Erythroblast (primary cell): ENCODE measurements at regions not wholly inside any gene's neighbourhood (a gene's known extent, or its start where the extent isn't known, plus 50 kb on each side); places are given as distances from the start of the nearest gene placed in this dataset.

Experiments
- GATA1 ChIP-seq: IDR thresholded peaks from 2 replicates; pipeline ENCODE4 v1.6.1; 2011; ENCODE audit warnings: low read depth, mild to moderate bottlenecking, control low read depth, low read length, moderate library complexity
- POLR2A ChIP-seq: IDR thresholded peaks from 2 replicates; pipeline ENCODE4 v1.6.1; 2011; ENCODE audit warnings: mild to moderate bottlenecking, low read length

DNA sequence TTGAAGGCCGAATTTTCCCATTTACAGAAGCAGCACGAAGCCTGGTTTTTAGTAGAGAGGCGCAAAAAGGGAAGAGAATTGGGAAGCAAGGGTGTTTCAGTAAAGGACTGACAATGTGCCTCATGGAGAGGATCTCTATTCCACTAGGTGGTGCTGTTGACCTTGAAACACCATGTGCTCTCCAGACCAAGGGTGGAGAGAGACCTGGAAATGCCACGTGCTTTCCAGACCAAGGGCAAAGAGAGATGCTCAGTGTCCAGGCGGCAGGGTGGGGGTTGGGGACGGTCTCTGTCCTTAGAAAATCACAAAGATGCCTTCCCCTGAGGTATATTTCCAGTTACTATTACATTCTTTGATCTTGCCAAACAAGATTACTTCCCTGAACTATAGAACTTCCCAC is 425.3 kb downstream of the CSNK1G3 start:
- TF ChIP-seq POLR2A, result no peak
- TF ChIP-seq GATA1, result no peak
